ENCODE measurements at regions not wholly inside any gene's neighbourhood (a gene's known extent, or its start where the extent isn't known, plus 50 kb on each side); places are given as distances from the start of the nearest gene placed in this dataset.

DNA sequence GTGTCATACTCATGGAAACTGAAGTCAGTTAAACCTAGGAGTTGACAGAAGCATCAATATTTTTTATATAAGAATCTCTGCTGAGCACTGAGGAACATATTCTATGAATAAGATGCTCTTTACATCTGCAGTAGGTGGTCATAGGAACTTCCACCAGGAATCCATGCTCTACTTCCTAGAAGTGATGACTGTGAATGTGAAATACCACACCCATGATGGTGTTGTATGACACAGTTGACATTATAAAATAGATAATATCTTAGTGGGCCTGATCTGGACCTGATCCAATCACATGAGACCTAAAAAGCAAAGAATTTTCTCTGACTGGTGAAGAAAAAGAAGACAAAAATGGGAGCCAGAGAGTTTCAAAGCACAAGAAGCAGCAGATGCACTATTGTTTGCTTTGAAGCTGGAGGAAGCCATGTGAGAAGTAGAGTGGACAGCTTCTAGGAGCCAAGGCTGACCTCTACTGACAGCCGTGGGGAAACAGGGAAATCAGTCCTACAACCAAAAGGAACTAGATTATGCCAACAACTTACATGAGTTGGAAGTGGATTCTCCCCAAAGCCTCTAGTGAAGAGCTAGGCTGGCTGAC lies 68.6 kb upstream of the HS3ST1 start:
- TF ChIP-seq, protein P1, sequence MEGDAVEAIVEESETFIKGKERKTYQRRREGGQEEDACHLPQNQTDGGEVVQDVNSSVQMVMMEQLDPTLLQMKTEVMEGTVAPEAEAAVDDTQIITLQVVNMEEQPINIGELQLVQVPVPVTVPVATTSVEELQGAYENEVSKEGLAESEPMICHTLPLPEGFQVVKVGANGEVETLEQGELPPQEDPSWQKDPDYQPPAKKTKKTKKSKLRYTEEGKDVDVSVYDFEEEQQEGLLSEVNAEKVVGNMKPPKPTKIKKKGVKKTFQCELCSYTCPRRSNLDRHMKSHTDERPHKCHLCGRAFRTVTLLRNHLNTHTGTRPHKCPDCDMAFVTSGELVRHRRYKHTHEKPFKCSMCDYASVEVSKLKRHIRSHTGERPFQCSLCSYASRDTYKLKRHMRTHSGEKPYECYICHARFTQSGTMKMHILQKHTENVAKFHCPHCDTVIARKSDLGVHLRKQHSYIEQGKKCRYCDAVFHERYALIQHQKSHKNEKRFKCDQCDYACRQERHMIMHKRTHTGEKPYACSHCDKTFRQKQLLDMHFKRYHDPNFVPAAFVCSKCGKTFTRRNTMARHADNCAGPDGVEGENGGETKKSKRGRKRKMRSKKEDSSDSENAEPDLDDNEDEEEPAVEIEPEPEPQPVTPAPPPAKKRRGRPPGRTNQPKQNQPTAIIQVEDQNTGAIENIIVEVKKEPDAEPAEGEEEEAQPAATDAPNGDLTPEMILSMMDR (IDR thresholded peaks at IDR 0.05 in 4 of 5, conservative IDR thresholded peaks at IDR 0.05 in 1 of 5): no peak
- TF ChIP-seq POLR2A (IDR thresholded peaks at IDR 0.05): no peak
- no peaks in the 10 kb centered on the region for H3K9me3 ChIP-seq
- H3K36me3 ChIP-seq: no peaks in the 10 kb centered on the region
- ATAC-seq (no peak), DNase-seq (no peak)
- no peak overlapping the region for H3K27ac ChIP-seq
- H3K27me3 ChIP-seq: no peaks in the 10 kb centered on the region
- in situ Hi-C loops (cut with MboI; ENCODE audit: low sequenced_read_pairs in 4 of 4): no loop called here
- no peak overlapping the region for H3K4me3 ChIP-seq
- no peaks in the 10 kb centered on the region for H3K4me1 ChIP-seq
- intact Hi-C loops (cut with DNase I; ENCODE audit: low total_unique reads): no loop called here

GRCh38 chr4:11496351-11496829 lies 67.7 kb upstream of the HS3ST1 start:
- no peaks in the 10 kb centered on the region for H3K4me1 ChIP-seq
- no peak overlapping the region for H3K27ac ChIP-seq
- H3K27me3 ChIP-seq: no peaks in the 10 kb centered on the region
- no peak for ATAC-seq
- in situ Hi-C loops (cut with MboI; ENCODE audit: low sequenced_read_pairs in 4 of 4): no loop called here
- intact Hi-C loops (cut with DNase I; ENCODE audit: low total_unique reads): no loop called here
- no peaks in the 10 kb centered on the region for H3K36me3 ChIP-seq
- DNase-seq: no peak
- H3K4me3 ChIP-seq: no peak overlapping the region
- TF ChIP-seq, protein P1 (IDR thresholded peaks at IDR 0.05 in 4 of 5, conservative IDR thresholded peaks at IDR 0.05 in 1 of 5): no peak
- no peak for TF ChIP-seq POLR2A (IDR thresholded peaks at IDR 0.05)
- H3K9me3 ChIP-seq: no peaks in the 10 kb centered on the region

GRCh38 chr4:11495818-11496217 lies 67.1 kb upstream of the HS3ST1 start:
- H3K36me3 ChIP-seq: no peaks in the 10 kb centered on the region
- ATAC-seq (no peak), DNase-seq (no peak)
- intact Hi-C loops (cut with DNase I; ENCODE audit: low total_unique reads) (no loop called here), in situ Hi-C loops (cut with MboI; ENCODE audit: low sequenced_read_pairs in 4 of 4) (no loop called here)
- no peak overlapping the region for H3K4me3 ChIP-seq
- TF ChIP-seq, protein P1 (IDR thresholded peaks at IDR 0.05 in 4 of 5, conservative IDR thresholded peaks at IDR 0.05 in 1 of 5): no peak
- TF ChIP-seq POLR2A (IDR thresholded peaks at IDR 0.05): no peak
- no peaks in the 10 kb centered on the region for H3K4me1 ChIP-seq
- H3K27ac ChIP-seq: no peak overlapping the region
- H3K27me3 ChIP-seq: no peaks in the 10 kb centered on the region
- H3K9me3 ChIP-seq: no peaks in the 10 kb centered on the region

- no peak overlapping the region for H3K4me3 ChIP-seq
- H3K4me1 ChIP-seq: no peaks in the 10 kb centered on the region
- H3K36me3 ChIP-seq: no peaks in the 10 kb centered on the region
- no peaks in the 10 kb centered on the region for H3K27me3 ChIP-seq
- TF ChIP-seq POLR2A (IDR thresholded peaks at IDR 0.05): no peak
- TF ChIP-seq, protein P1 (IDR thresholded peaks at IDR 0.05 in 4 of 5, conservative IDR thresholded peaks at IDR 0.05 in 1 of 5): no peak
- intact Hi-C loops (cut with DNase I; ENCODE audit: low total_unique reads) (no loop called here), in situ Hi-C loops (cut with MboI; ENCODE audit: low sequenced_read_pairs in 4 of 4) (no loop called here)
- H3K9me3 ChIP-seq: no peaks in the 10 kb centered on the region
- DNase-seq (no peak), ATAC-seq (no peak)
- no peak overlapping the region for H3K27ac ChIP-seq
These were observed 66.6 kb upstream of the HS3ST1 start for GRCh38 chr4:11495291-11495690.

DNA sequence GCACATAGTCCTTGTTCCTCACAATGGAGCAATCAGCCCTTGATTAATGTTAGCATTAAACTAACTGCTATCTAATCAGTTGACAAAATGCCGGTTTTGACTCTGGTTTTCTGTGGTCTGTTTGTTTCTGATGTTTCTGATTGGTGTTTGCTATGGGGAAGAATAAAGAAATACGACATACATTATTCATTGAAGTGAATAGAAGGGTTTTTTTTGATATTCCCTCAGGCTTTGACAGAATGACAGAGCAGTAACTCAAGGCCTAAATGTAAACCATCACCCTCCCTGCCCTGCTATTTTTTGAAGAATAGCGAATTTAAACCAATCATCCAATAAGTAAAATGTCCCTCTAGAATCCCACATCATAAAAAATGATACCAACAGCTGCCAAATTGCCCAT lies 65.5 kb upstream of the HS3ST1 start:
- in situ Hi-C loops (cut with MboI; ENCODE audit: low sequenced_read_pairs in 4 of 4) (no loop called here), intact Hi-C loops (cut with DNase I; ENCODE audit: low total_unique reads) (no loop called here)
- Histone ChIP-seq H3K4me3 (no peak overlapping the region), H3K36me3 (no peaks in the 10 kb centered on the region), H3K27ac (no peak overlapping the region), H3K27me3 (no peaks in the 10 kb centered on the region), H3K4me1 (no peaks in the 10 kb centered on the region), H3K9me3 (no peaks in the 10 kb centered on the region)
- DNase-seq: no peak
- ATAC-seq: no peak
- TF ChIP-seq, protein P1 (IDR thresholded peaks at IDR 0.05 in 4 of 5, conservative IDR thresholded peaks at IDR 0.05 in 1 of 5): no peak
- TF ChIP-seq POLR2A (IDR thresholded peaks at IDR 0.05): no peak
